Stomach smooth muscle (tissue), 2 donors: ENCODE measurements at regions not wholly inside any gene's neighbourhood (a gene's known extent, or its start where the extent isn't known, plus 50 kb on each side); places are given as distances from the start of the nearest gene placed in this dataset.
"Not testable (repeated sequence)": the region's sequence is repeated elsewhere in the genome, so short reads cannot be mapped to it uniquely, and the experiment has no call there.

Experiments
- H3K27ac ChIP-seq: one replicate; pipeline ENCODE4 v1.7.0; 2013; ENCODE audit warnings: mild to moderate bottlenecking, low read length, inconsistent platforms
- H3K27me3 ChIP-seq, 2 donors: one replicate each; pipeline ENCODE4 v1.7.0; 2013; ENCODE audit warnings: low read length in 2 of 2; ENCODE audit not compliant: insufficient read depth in 2 of 2, control insufficient read depth in 1 of 2
- H3K36me3 ChIP-seq, 2 donors: one replicate each; pipeline ENCODE4 v1.7.0; 2013; ENCODE audit warnings: low read length in 2 of 2; ENCODE audit not compliant: control insufficient read depth in 2 of 2, insufficient read depth in 2 of 2
- H3K4me1 ChIP-seq: one replicate; pipeline ENCODE4 v1.7.0; 2013; ENCODE audit warnings: low read length; ENCODE audit not compliant: control insufficient read depth, insufficient read depth
- H3K4me3 ChIP-seq, 2 donors: one replicate each; pipeline ENCODE4 v1.7.0; 2013; ENCODE audit warnings: low read length in 2 of 2
- H3K9ac ChIP-seq, 2 donors: one replicate each; pipeline ENCODE4 v1.7.0; 2013; ENCODE audit warnings: low read length in 2 of 2, mild to moderate bottlenecking in 1 of 2
- H3K9me3 ChIP-seq, 2 donors: one replicate each; pipeline ENCODE4 v1.7.0; 2013; ENCODE audit warnings: low read length in 2 of 2; ENCODE audit not compliant: control insufficient read depth in 2 of 2
- donor health status: healthy.
- donor health status: Pancreatic carcinoma.

- no peaks in the 10 kb centered on the region for H3K4me1 ChIP-seq
- no peaks in the 10 kb centered on the region for H3K36me3 ChIP-seq
- H3K27ac ChIP-seq, result no peak overlapping the region
- H3K9me3 ChIP-seq, result no peaks in the 10 kb centered on the region
- no peak overlapping the region for H3K4me3 ChIP-seq
- H3K9ac ChIP-seq, result no peak overlapping the region
- H3K27me3 ChIP-seq, result no peaks in the 10 kb centered on the region
Observed at GRCh38 chr9:75798505-75798904, 92.0 kb upstream of the PCSK5 start.

GRCh38 chr9:75803130-75803529 lies 87.3 kb upstream of the PCSK5 start:
- Histone ChIP-seq H3K27me3 (no peaks in the 10 kb centered on the region), H3K9ac (no peak overlapping the region), H3K9me3 (no peaks in the 10 kb centered on the region), H3K4me1 (no peaks in the 10 kb centered on the region), H3K36me3 (no peaks in the 10 kb centered on the region), H3K27ac (no peak overlapping the region), H3K4me3 (no peak overlapping the region)

- Histone ChIP-seq H3K4me1 (no peaks in the 10 kb centered on the region), H3K4me3 (no peak overlapping the region), H3K27ac (no peak overlapping the region), H3K9me3 (peaks cover 6 to 9% of the 10 kb centered on the region in 2 donors), H3K27me3 (no peaks in the 10 kb centered on the region), H3K9ac (no peak overlapping the region), H3K36me3 (no peaks in the 10 kb centered on the region)
Observed at GRCh38 chr9:75810063-75810462, 80.4 kb upstream of the PCSK5 start.

- Histone ChIP-seq H3K36me3 (no peaks in the 10 kb centered on the region), H3K9me3 (peaks cover 6 to 11% of the 10 kb centered on the region in 2 donors), H3K4me1 (no peaks in the 10 kb centered on the region), H3K9ac (no peak overlapping the region), H3K27me3 (no peaks in the 10 kb centered on the region), H3K27ac (no peak overlapping the region), H3K4me3 (no peak overlapping the region)
Observed at GRCh38 chr9:75811692-75812091, 78.8 kb upstream of the PCSK5 start.

DNA sequence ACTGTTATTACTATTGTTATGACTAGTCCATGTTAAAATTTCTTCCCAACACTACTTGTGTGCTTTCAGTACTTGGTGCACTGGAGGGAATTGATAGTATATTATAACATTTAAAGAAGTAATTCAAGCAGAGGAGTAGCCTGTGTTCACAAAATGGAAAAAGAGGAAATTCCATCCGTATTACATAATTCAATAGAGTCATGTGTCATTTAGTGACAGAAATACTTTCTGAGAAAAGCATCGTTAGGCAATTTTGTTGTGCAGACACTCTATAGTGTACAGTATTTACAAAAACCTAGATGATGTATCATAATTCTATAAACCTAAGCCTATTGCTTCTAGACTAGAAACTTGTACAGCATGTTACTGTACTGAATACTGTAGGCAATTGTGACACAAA lies 78.3 kb upstream of the PCSK5 start:
- Histone ChIP-seq H3K9ac (no peak overlapping the region), H3K27me3 (no peaks in the 10 kb centered on the region), H3K9me3 (peaks cover 6 to 11% of the 10 kb centered on the region in 2 donors), H3K36me3 (no peaks in the 10 kb centered on the region), H3K27ac (no peak overlapping the region), H3K4me3 (no peak overlapping the region), H3K4me1 (no peaks in the 10 kb centered on the region)

DNA sequence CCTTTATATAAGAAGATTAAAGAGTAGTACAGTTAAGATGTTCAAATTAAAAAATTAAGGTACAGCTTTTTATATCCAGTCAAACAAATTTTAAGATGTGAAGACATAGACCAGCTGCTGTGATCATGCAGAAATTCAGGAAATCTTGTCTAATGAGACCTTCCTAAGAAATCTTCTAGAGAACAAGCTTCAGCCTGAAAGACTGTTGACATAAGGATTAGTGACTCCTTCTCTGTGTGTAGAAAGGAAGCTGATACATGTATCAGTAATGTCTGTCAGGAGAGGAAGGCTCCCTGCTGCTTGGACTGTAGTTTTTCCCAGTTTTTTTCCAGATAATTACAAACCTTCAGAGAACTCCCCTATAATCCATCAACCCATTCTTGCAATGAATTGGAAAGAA lies 75.8 kb upstream of the PCSK5 start:
- no peaks in the 10 kb centered on the region for H3K27me3 ChIP-seq
- H3K36me3 ChIP-seq, result no peaks in the 10 kb centered on the region
- no peak overlapping the region for H3K4me3 ChIP-seq
- H3K27ac ChIP-seq, result no peak overlapping the region
- H3K4me1 ChIP-seq, result no peaks in the 10 kb centered on the region
- no peak overlapping the region for H3K9ac ChIP-seq
- peaks cover 6 to 11% of the 10 kb centered on the region in 2 donors for H3K9me3 ChIP-seq

DNA sequence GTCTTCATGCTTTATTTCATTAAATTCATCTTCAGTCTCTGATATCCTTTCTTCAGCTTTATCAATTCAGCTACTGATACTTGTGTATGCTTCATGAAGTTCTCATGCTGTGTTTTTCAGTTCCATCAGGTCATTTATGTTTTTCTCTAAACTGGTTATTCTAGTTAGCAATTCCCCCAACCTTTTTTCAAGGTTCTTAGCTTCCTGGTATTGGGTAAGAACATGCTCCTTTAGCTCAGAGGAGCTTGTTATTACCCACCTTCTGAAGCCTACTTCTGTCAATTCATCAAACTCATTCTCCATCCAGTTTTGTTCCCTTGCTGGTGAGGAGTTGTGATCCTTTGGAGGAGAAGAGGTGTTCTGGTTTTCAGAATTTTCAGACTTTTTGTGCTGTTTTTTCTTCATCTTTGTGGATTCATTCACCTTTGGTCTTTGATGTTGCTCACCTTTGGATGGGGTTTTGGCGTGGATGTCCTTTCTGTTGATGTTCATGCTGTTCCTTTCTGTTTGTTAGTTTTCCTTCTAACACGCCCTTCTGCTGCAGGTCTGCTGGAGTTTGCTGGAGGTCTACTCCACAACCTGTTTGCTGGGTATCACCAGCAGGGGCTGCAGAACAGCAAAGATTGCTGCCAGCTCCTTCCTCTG lies 69.9 kb upstream of the PCSK5 start:
- not testable (repeated sequence) for H3K4me1 ChIP-seq, H3K27me3 ChIP-seq

GRCh38 chr9:75823151-75823550 lies 67.3 kb upstream of the PCSK5 start:
- Histone ChIP-seq H3K36me3 (no peaks in the 10 kb centered on the region), H3K4me3 (no peak overlapping the region), H3K9me3 (no peaks in the 10 kb centered on the region), H3K4me1 (no peaks in the 10 kb centered on the region), H3K27ac (no peak overlapping the region), H3K9ac (no peak overlapping the region), H3K27me3 (no peaks in the 10 kb centered on the region)

More for the DNA sequence above, 69.9 kb upstream of the PCSK5 start:
- not testable (repeated sequence) for H3K4me3 ChIP-seq, H3K27ac ChIP-seq, H3K9ac ChIP-seq, H3K9me3 ChIP-seq, H3K36me3 ChIP-seq

- Histone ChIP-seq H3K36me3 (no peaks in the 10 kb centered on the region), H3K27ac (no peak overlapping the region), H3K4me1 (no peaks in the 10 kb centered on the region), H3K9me3 (no peaks in the 10 kb centered on the region), H3K4me3 (no peak overlapping the region), H3K27me3 (no peaks in the 10 kb centered on the region), H3K9ac (no peak overlapping the region)
Observed at GRCh38 chr9:75824816-75825568, 65.5 kb upstream of the PCSK5 start.

GRCh38 chr9:75826314-75826713 lies 64.2 kb upstream of the PCSK5 start:
- H3K9me3 ChIP-seq, result no peaks in the 10 kb centered on the region

GRCh38 chr9:75830303-75830702 lies 60.2 kb upstream of the PCSK5 start:
- Histone ChIP-seq H3K36me3 (no peaks in the 10 kb centered on the region), H3K9ac (no peak overlapping the region), H3K4me3 (no peak overlapping the region), H3K4me1 (no peaks in the 10 kb centered on the region), H3K27ac (no peak overlapping the region), H3K27me3 (no peaks in the 10 kb centered on the region), H3K9me3 (no peaks in the 10 kb centered on the region)

More at GRCh38 chr9:75826314-75826713, 64.2 kb upstream of the PCSK5 start:
- no peak overlapping the region for H3K27ac ChIP-seq
- no peak overlapping the region for H3K9ac ChIP-seq
- H3K4me3 ChIP-seq, result no peak overlapping the region
- no peaks in the 10 kb centered on the region for H3K4me1 ChIP-seq
- H3K27me3 ChIP-seq, result no peaks in the 10 kb centered on the region
- H3K36me3 ChIP-seq, result no peaks in the 10 kb centered on the region
